A673 (cell line): ENCODE measurements at regions not wholly inside any gene's neighbourhood (a gene's known extent, or its start where the extent isn't known, plus 50 kb on each side); places are given as distances from the start of the nearest gene placed in this dataset.

Experiments
- BruUV-seq: library from RNA; stranded (reverse); fragments of 400-500 nt; replicated peaks from 2 replicates; lab custom pipeline; 2021; lab: Mats Ljungman, UMichigan
- CTCF ChIA-PET: fragments of 300-600 bp; sonication (Branson Sonifier 250); formaldehyde crosslinking; loops from one replicate; lab custom pipeline; 2022; ENCODE audit warnings: antibody characterized with exemption; lab: Charles Lee
- POLR2A ChIA-PET: fragments of 300-600 bp; sonication (Branson Sonifier 250); formaldehyde crosslinking; loops from one replicate; lab custom pipeline; 2022; ENCODE audit warnings: antibody characterized with exemption; ENCODE audit not compliant: low non-redundant PET; lab: Charles Lee
- DNase-seq: peaks from one replicate; pipeline ENCODE4 v3.0.0-alpha.2; 2015; ENCODE audit warnings: low spot score
- H3K27ac ChIP-seq: fragments of 200-600 bp; sonication (generic); 2 replicates; pipeline ENCODE4 v1.5.1; 2016; ENCODE audit warnings: mixed run types, low read depth, mild to moderate bottlenecking, mixed read lengths, antibody characterized with exemption, low read length; ENCODE audit not compliant: poor library complexity, severe bottlenecking
- H3K27me3 ChIP-seq: fragments of 200-600 bp; sonication (generic); replicated peaks from 2 replicates; pipeline ENCODE4 v1.6.1; 2017; ENCODE audit warnings: mixed run types, low read depth, mild to moderate bottlenecking, mixed read lengths, antibody characterized with exemption, low read length; ENCODE audit not compliant: insufficient read depth, poor library complexity
- H3K36me3 ChIP-seq: fragments of 200-600 bp; sonication (generic); 2 replicates; pipeline ENCODE4 v1.6.1; 2016; ENCODE audit warnings: mixed run types, mild to moderate bottlenecking, mixed read lengths, antibody characterized with exemption, low read length; ENCODE audit not compliant: insufficient read depth, poor library complexity, severe bottlenecking
- H3K4me1 ChIP-seq: fragments of 200-600 bp; sonication (generic); 2 replicates; pipeline ENCODE4 v1.6.1; 2017; ENCODE audit warnings: mixed run types, mild to moderate bottlenecking, mixed read lengths, antibody characterized with exemption, low read length; ENCODE audit not compliant: insufficient read depth, poor library complexity, severe bottlenecking
- H3K4me3 ChIP-seq: fragments of 200-600 bp; sonication (generic); 2 replicates; pipeline ENCODE4 v1.5.1; 2016; ENCODE audit warnings: low read depth, mixed run types, mild to moderate bottlenecking, mixed read lengths, low read length; ENCODE audit not compliant: poor library complexity, severe bottlenecking
- H3K9me3 ChIP-seq: fragments of 200-600 bp; sonication (generic); 2 replicates; pipeline ENCODE4 v1.6.1; 2016; ENCODE audit warnings: mixed run types, low read depth, mild to moderate bottlenecking, mixed read lengths, antibody characterized with exemption, low read length; ENCODE audit not compliant: poor library complexity, severe bottlenecking
- CTCF ChIP-seq: fragments of 300-800, 200-600 bp; sonication (generic); conservative IDR thresholded peaks from 2 replicates; pipeline ENCODE4 v1.5.1; 2017; ENCODE audit warnings: low read depth, mild to moderate bottlenecking, antibody characterized with exemption, low read length, moderate library complexity, mixed read lengths
- EZH2 ChIP-seq: fragments of 200-600 bp; sonication (generic); IDR thresholded peaks from 2 replicates; pipeline ENCODE4 v1.6.1; 2017; ENCODE audit warnings: borderline replicate concordance, low read depth, mild to moderate bottlenecking, mixed read lengths, antibody characterized with exemption, low read length; ENCODE audit not compliant: poor library complexity, severe bottlenecking
- intact Hi-C: fragments of 100-400 bp; cut with micrococcal nuclease; formaldehyde crosslinking; loops from one replicate; pipeline ENCODE4 v1.10.0; 2022; ENCODE audit not compliant: unreplicated experiment

DNA sequence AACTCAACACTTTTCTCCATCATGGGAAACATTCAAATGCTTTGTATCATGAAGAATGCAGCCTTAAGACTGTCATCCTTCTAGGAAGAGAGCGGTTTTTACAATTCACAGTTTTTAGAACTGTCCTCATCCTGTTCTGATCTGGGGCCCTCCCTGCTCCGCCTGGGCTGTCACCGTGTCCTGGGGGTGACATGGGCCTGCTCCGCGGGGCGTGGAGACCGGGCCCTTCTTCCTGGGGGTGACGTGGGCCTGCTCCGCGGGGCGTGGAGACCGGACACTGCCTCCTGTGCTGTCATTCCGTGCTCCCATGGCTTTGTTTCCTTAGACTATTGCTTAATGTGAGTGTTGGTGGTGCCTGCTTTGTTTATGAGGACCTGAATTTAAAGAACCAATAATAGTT, 122.8 kb downstream of the TMEM18 start:
- Histone ChIP-seq H3K9me3 (no peaks in the 10 kb centered on the region), H3K36me3 (no peaks in the 10 kb centered on the region), H3K27ac (no peak overlapping the region), H3K4me1 (no peaks in the 10 kb centered on the region), H3K4me3 (no peak overlapping the region), H3K27me3 (peaks cover 11% of the 10 kb centered on the region)
- DNase-seq: no peak
- TF ChIP-seq CTCF (no peak), EZH2 (no peak)
- intact Hi-C loops: no loop called here
- POLR2A ChIA-PET: no interaction called here
- CTCF ChIA-PET: no interaction called here
- no TSS peak for BruUV-seq

DNA sequence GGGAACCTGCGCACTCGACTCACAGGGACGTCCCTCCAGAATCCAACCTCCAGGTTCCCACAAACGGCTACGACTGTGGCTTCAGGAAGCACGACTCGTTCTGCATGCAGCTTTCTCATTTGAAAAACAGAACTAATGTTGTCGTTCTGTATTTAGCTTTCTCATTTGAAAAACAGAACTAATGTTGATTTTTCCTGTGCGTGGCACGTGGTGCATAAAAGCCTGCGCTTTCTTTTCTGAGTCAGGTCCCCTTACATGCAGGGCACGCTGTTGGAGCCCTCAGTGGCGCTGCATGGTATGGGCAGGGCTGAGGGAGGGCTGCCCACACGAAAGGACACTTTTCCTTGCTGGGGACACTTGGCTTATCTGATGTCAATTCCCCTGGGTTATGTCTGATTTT, 124.3 kb downstream of the TMEM18 start:
- H3K27me3 ChIP-seq: peaks cover 9% of the 10 kb centered on the region
- no TSS peak for BruUV-seq
- H3K4me3 ChIP-seq: no peak overlapping the region
- no peak for DNase-seq
- ChIA-PET CTCF (no interaction called here), POLR2A (no interaction called here)
- no peak overlapping the region for H3K27ac ChIP-seq
- H3K4me1 ChIP-seq: no peaks in the 10 kb centered on the region
- no peaks in the 10 kb centered on the region for H3K9me3 ChIP-seq
- no peaks in the 10 kb centered on the region for H3K36me3 ChIP-seq
- intact Hi-C loops: no loop called here
- TF ChIP-seq EZH2 (no peak), CTCF (no peak)

DNA sequence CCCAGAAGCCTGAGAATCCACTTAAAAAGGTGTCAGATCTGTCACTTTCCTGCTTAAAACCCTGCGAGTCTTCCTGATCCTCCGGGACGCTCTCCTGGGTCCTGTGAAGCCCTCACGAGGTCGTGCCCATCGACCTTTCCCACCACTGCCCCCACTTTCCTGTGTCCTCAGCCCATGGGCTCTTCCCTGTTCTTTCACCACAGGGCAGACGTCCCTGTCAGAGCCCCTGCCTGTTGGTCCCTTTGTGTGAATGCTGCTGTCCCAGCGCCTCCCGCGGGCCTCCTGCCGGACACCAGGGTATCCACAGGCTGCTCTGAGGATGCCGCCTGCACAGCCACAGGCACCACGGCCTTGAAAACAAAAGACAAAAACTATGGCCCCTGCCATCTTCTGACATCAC, 125.6 kb downstream of the TMEM18 start:
- CTCF ChIA-PET: no interaction called here
- Histone ChIP-seq H3K27me3 (peaks cover 6% of the 10 kb centered on the region), H3K27ac (no peak overlapping the region), H3K4me3 (no peak overlapping the region), H3K36me3 (no peaks in the 10 kb centered on the region), H3K9me3 (no peaks in the 10 kb centered on the region), H3K4me1 (no peaks in the 10 kb centered on the region)
- BruUV-seq: no TSS peak
- TF ChIP-seq EZH2 (no peak), CTCF (no peak)
- DNase-seq: no peak
- POLR2A ChIA-PET: no interaction called here
- intact Hi-C loops: no loop called here
